ENCODE measurements at regions not wholly inside any gene's neighbourhood (a gene's known extent, or its start where the extent isn't known, plus 50 kb on each side); places are given as distances from the start of the nearest gene placed in this dataset.

GRCh38 chr15:95596496-95596895 is 734.0 kb upstream of the NR2F2 start:
- DNase-seq (ENCODE audit: low spot score): no peak

- DNase-seq (ENCODE audit: low spot score): no peak
Measured at GRCh38 chr15:95598251-95598855, 732.1 kb upstream of the NR2F2 start.

GRCh38 chr15:95600367-95600766 is 730.1 kb upstream of the NR2F2 start:
- DNase-seq (ENCODE audit: low spot score): no peak

GRCh38 chr15:95600884-95601283 is 729.6 kb upstream of the NR2F2 start:
- no peak for DNase-seq (ENCODE audit: low spot score)

GRCh38 chr15:95601525-95601924 is 729.0 kb upstream of the NR2F2 start:
- no peak for DNase-seq (ENCODE audit: low spot score)

GRCh38 chr15:95603802-95604201 is 726.7 kb upstream of the NR2F2 start:
- no peak for DNase-seq (ENCODE audit: low spot score)

GRCh38 chr15:95604634-95605036 is 725.9 kb upstream of the NR2F2 start:
- DNase-seq (ENCODE audit: low spot score): peak; percentile 25

- DNase-seq (ENCODE audit: low spot score): no peak
Measured at GRCh38 chr15:95605098-95605497, 725.4 kb upstream of the NR2F2 start.

GRCh38 chr15:95606551-95606950 is 723.9 kb upstream of the NR2F2 start:
- no peak for DNase-seq (ENCODE audit: low spot score)

GRCh38 chr15:95608371-95608770 is 722.1 kb upstream of the NR2F2 start:
- DNase-seq (ENCODE audit: low spot score): no peak

- DNase-seq (ENCODE audit: low spot score): no peak
Measured at GRCh38 chr15:95609096-95609495, 721.4 kb upstream of the NR2F2 start.

- DNase-seq (ENCODE audit: low spot score): no peak
Measured at GRCh38 chr15:95610945-95611344, 719.6 kb upstream of the NR2F2 start.

GRCh38 chr15:95615436-95615835 is 715.1 kb upstream of the NR2F2 start:
- DNase-seq (ENCODE audit: low spot score): no peak

- DNase-seq (ENCODE audit: low spot score): no peak
Measured at GRCh38 chr15:95616306-95616705, 714.2 kb upstream of the NR2F2 start.

GRCh38 chr15:95620934-95621579 is 709.4 kb upstream of the NR2F2 start:
- peak; percentile 8 for DNase-seq (ENCODE audit: low spot score)

GRCh38 chr15:95622843-95623242 is 707.7 kb upstream of the NR2F2 start:
- DNase-seq (ENCODE audit: low spot score): no peak

GRCh38 chr15:95624100-95624499 is 706.4 kb upstream of the NR2F2 start:
- DNase-seq (ENCODE audit: low spot score): no peak

GRCh38 chr15:95624616-95625361 is 705.7 kb upstream of the NR2F2 start:
- no peak for DNase-seq (ENCODE audit: low spot score)

- DNase-seq (ENCODE audit: low spot score): no peak
Measured at GRCh38 chr15:95626501-95627361, 703.8 kb upstream of the NR2F2 start.

GRCh38 chr15:95629503-95630168 is 700.9 kb upstream of the NR2F2 start:
- DNase-seq (ENCODE audit: low spot score): no peak

GRCh38 chr15:95630683-95631082 is 699.8 kb upstream of the NR2F2 start:
- DNase-seq (ENCODE audit: low spot score): no peak

GRCh38 chr15:95635666-95636065 is 694.8 kb upstream of the NR2F2 start:
- DNase-seq (ENCODE audit: low spot score): no peak
